ENCODE measurements at regions not wholly inside any gene's neighbourhood (a gene's known extent, or its start where the extent isn't known, plus 50 kb on each side); places are given as distances from the start of the nearest gene placed in this dataset.

GRCh38 chr3:177371888-177372287 lies 174.6 kb upstream of the TBL1XR1 start:
- no peak for TF ChIP-seq CTCF (IDR thresholded peaks at IDR 0.05 in 4 of 5, conservative IDR thresholded peaks at IDR 0.05 in 1 of 5)
- no peak for TF ChIP-seq POLR2A (IDR thresholded peaks at IDR 0.05)
